ENCODE measurements at regions not wholly inside any gene's neighbourhood (a gene's known extent, or its start where the extent isn't known, plus 50 kb on each side); places are given as distances from the start of the nearest gene placed in this dataset.

- DNase-seq (ENCODE audit: low read depth) = no peak
Measured at GRCh38 chr10:56836659-56837058, 475.6 kb upstream of the ZWINT start.

- no peak for DNase-seq (ENCODE audit: low read depth)
Measured at GRCh38 chr10:56831681-56832080, 470.6 kb upstream of the ZWINT start.

- DNase-seq (ENCODE audit: low read depth) = no peak
Measured at GRCh38 chr10:56823849-56824248, 462.8 kb upstream of the ZWINT start.

GRCh38 chr10:56805022-56805421, 444.0 kb upstream of the ZWINT start:
- DNase-seq (ENCODE audit: low read depth) = no peak

- no peak for DNase-seq (ENCODE audit: low read depth)
Measured at GRCh38 chr10:56785292-56785691, 424.2 kb upstream of the ZWINT start.

GRCh38 chr10:56782503-56782902, 421.4 kb upstream of the ZWINT start:
- no peak for DNase-seq (ENCODE audit: low read depth)

DNA sequence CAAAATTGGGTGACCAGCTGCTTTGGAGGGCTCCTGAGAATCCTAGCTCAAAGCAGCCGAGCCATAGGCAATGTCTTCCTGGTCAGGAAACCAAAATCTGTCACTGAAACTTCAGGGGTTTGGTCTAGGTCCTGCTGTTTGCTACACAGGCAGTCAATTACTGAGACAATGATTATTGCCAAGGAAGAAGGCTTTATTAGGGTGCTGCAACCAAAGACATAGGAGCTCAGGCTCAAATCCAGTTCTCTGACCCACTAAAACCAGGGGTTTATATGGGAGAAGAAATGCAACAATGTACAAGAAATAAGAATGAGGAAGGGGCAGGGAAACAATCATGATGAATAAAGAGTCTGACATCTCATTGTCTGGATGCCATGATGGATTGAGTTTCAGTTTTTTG, 410.3 kb upstream of the ZWINT start:
- DNase-seq (ENCODE audit: low read depth) = no peak

GRCh38 chr10:56763090-56763489, 402.0 kb upstream of the ZWINT start:
- no peak for DNase-seq (ENCODE audit: low read depth)

DNA sequence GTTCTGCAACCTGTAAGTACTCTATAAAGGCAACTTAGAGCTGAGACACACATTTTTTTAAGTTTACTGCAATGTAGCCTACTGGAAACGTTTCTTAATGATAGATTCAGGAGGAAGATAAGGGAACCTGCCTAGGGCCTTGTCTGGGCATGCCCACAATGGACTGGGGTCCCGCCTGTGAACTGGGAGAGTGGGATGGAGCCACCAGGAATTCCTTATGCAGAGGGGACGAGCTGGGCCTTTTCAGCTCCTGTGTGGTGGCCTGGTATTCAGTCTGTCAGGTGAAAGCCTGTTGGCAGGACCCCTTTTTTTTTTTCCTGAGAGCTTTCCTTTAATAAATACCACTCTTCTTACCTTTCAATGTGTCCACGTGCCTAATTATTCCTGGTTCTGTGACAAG, 384.4 kb upstream of the ZWINT start:
- no peak for DNase-seq (ENCODE audit: low read depth)

- DNase-seq (ENCODE audit: low read depth) = no peak
Measured at GRCh38 chr10:56728349-56728748, 367.3 kb upstream of the ZWINT start.

GRCh38 chr10:56722912-56723311, 361.9 kb upstream of the ZWINT start:
- no peak for DNase-seq (ENCODE audit: low read depth)

DNA sequence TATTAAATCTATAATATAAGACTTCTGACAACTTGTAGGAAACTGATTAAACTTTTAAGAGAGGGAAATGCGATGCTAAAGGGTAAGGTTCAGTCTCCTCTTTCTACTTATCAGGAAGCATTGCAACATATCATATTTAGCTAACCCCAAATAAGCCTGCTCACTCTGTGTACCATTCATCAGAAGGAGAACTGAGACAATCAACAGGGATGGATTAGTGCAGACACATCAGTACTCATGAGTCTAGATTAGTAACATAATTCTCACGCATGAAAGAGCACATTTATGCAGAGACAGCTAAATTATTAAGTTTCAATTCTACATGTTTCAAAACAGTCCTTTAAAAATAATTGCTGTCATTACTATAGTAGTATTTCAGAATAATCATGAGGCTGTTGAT, 354.2 kb upstream of the ZWINT start:
- no peak for DNase-seq (ENCODE audit: low read depth)

- DNase-seq (ENCODE audit: low read depth) = no peak
Measured at GRCh38 chr10:56698506-56698905, 337.4 kb upstream of the ZWINT start.

DNA sequence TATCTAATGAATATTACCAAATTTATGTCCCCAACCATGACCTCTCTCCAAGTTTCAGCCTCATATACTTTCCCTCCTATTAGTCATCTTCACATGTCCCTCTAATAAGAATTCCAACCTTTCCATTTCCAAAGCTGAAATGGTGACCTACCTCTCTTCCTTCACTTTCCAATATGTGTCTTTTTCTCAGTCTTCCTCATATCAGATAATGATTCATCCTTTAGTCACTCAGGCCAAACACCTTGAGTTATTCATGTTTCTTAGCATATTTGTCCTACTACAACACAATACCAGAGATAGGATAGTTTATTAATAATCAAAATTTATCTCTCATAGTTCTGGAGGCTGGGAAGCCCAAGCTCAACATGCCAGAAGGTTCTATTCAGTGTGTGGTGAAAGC, 318.5 kb upstream of the ZWINT start:
- no peak for DNase-seq (ENCODE audit: low read depth)

GRCh38 chr10:56662765-56663447, 301.8 kb upstream of the ZWINT start:
- DNase-seq (ENCODE audit: low read depth) = no peak

GRCh38 chr10:56653289-56653688, 292.2 kb upstream of the ZWINT start:
- no peak for DNase-seq (ENCODE audit: low read depth)

DNA sequence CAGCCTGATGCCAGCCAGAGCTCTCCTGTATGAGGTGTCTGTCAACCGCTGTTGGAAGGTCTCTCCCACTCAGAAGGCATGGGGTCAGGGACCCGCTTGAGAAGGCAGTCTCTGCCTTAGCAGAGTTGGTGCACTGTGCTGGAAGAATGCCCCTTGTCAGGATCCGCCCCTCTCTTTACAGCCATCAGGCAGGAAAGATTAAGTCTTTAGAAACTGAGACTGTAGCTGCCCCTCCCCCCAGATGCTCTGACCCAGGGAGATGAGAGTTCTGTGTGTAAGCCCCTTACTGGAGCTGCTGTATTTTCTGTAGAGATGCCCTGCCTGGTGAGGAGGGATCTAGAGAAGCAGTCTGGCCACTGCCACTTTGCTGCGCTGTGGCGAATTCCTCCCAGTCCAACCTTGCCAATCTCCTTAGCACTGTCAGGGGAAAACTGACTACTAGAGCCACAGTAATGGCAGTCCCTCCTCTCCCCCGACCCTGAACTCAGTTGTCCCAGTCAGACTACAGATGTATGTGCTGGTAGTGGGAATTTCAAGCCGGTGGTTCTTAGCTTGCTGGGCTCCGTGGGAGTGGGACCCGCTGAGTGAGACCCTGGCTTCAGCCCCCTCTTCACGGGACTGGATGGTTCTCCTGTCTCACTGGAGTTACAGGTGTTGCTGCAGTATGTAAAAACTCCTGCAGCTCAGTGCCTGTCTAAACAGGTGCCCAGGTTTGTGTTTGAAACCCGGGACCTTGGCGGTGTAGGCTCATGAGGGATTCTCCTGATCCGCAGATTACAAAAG, 285.5 kb upstream of the ZWINT start:
- no peak for DNase-seq (ENCODE audit: low read depth)

- DNase-seq (ENCODE audit: low read depth) = no peak
Measured at GRCh38 chr10:56633876-56634452, 272.9 kb upstream of the ZWINT start.

DNA sequence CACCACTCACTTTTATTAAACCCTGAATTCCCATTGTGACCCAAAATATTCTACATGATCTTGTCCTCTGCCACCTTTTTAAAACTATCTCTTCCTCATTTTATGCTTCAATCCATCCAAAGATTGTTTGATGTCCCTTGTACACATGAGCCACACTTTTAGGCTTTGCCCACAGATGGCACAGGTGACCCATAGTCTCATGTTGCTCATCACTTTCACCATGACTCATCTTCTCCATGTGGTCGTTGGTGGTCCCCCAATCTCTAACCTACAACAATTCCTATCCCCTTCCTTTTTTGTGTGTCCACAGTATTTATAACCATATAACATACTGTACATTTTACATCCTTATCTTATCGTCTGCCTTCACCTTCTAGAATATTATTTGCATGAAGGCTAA, 271.5 kb upstream of the ZWINT start:
- no peak for DNase-seq (ENCODE audit: low read depth)

- no peak for DNase-seq (ENCODE audit: low read depth)
Measured at GRCh38 chr10:56624082-56624481, 263.0 kb upstream of the ZWINT start.

DNA sequence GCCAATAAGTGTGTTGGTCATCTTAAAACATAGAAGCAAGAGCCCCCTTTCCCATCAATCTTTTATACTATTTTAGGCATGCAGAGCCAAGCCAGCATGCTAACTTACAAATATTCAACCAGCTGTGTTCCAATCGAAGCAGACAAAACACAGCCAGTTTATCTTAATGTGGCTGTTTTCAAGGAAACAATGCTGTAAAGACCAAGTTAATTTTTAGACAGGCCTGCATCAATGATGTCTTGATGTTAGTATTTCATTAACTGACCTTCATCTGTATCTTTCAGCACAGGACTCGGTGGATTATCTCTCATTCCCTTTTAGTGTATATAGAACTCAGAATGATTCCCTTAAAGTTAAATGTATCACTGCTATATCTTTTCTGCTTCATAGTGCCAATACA, 262.0 kb upstream of the ZWINT start:
- DNase-seq (ENCODE audit: low read depth) = no peak

- no peak for DNase-seq (ENCODE audit: low read depth)
Measured at GRCh38 chr10:56622335-56622973, 261.4 kb upstream of the ZWINT start.

GRCh38 chr10:56606202-56606601, 245.1 kb upstream of the ZWINT start:
- DNase-seq (ENCODE audit: low read depth) = no peak
